Peyer's patch (tissue), 4 donors: ENCODE measurements at regions not wholly inside any gene's neighbourhood (a gene's known extent, or its start where the extent isn't known, plus 50 kb on each side); places are given as distances from the start of the nearest gene placed in this dataset.

Experiments
- DNase-seq, 3 donors: peaks; one replicate each; pipeline ENCODE4 v3.0.0-alpha.2; 2017 to 2019
- H3K27ac ChIP-seq, 4 donors: fragments of 200-600 bp; sonication (generic); one replicate each; pipeline ENCODE4 v1.5.1; 2016 to 2019
- H3K27me3 ChIP-seq, 2 donors: fragments of 200-600 bp; sonication (generic); one replicate each; pipeline ENCODE4 v1.5.1; 2019
- H3K36me3 ChIP-seq, 3 donors: fragments of 200-600 bp; sonication (generic); one replicate each; pipeline ENCODE4 v1.5.1; 2016 to 2019
- H3K4me1 ChIP-seq, 4 donors: fragments of 200-600 bp; sonication (generic); one replicate each; pipeline ENCODE4 v1.5.1; 2016 to 2019
- H3K4me3 ChIP-seq, 4 donors: fragments of 200-600 bp; sonication (generic); 1 replicate in 3 of 4; 2 replicates in 1 of 4; pipeline ENCODE4 v1.5.1; 2016 to 2019; ENCODE audit warnings: mild to moderate bottlenecking in 1 of 4
- H3K9me3 ChIP-seq, 4 donors: fragments of 200-600 bp; sonication (generic); one replicate each; pipeline ENCODE4 v1.5.1; 2016 to 2019; ENCODE audit warnings: mild to moderate bottlenecking in 1 of 4
- POLR2A ChIP-seq, 2 donors: fragments of 450-650 bp; IDR thresholded peaks; one replicate each; pipeline ENCODE4 v1.5.1; 2017; ENCODE audit warnings: antibody characterized with exemption in 2 of 2, mild to moderate bottlenecking in 2 of 2, moderate library complexity in 2 of 2
- TF ChIP-seq, protein P1 (sequence below), 6 experiments: fragments of 450-650 bp in 4 of 6; fragments of 200-600 bp in 2 of 6; sonication (generic) in 1 of 6; IDR thresholded peaks; one replicate each; pipeline ENCODE4 v1.5.1; 2017 to 2019; ENCODE audit warnings: antibody characterized with exemption in 6 of 6, mild to moderate bottlenecking in 3 of 6, moderate library complexity in 1 of 6

DNA sequence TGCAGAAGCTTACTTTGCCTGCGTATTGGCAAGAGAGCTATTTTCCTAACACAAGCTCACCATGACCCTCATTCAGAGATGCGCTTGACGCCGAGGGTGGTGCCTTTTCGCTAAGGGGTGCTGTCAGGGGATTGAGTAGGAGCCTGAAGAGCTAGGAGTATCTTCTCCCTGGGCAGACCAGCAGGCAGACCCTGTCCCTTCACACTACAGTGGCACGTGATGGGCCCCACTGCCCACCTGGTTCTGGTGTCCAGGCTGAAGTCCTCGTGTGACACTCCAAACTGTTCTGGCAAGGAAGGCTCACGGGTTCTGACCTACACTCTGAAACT, 198.3 kb downstream of the AUH start:
- no peak for TF ChIP-seq POLR2A (IDR thresholded peaks at IDR 0.05)
- TF ChIP-seq, protein P1, sequence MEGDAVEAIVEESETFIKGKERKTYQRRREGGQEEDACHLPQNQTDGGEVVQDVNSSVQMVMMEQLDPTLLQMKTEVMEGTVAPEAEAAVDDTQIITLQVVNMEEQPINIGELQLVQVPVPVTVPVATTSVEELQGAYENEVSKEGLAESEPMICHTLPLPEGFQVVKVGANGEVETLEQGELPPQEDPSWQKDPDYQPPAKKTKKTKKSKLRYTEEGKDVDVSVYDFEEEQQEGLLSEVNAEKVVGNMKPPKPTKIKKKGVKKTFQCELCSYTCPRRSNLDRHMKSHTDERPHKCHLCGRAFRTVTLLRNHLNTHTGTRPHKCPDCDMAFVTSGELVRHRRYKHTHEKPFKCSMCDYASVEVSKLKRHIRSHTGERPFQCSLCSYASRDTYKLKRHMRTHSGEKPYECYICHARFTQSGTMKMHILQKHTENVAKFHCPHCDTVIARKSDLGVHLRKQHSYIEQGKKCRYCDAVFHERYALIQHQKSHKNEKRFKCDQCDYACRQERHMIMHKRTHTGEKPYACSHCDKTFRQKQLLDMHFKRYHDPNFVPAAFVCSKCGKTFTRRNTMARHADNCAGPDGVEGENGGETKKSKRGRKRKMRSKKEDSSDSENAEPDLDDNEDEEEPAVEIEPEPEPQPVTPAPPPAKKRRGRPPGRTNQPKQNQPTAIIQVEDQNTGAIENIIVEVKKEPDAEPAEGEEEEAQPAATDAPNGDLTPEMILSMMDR (IDR thresholded peaks at IDR 0.05), result no peak
- Histone ChIP-seq H3K27ac (peak overlapping the region; percentile 67 to 89 (median 82)), H3K9me3 (no peaks in the 10 kb centered on the region)

DNA sequence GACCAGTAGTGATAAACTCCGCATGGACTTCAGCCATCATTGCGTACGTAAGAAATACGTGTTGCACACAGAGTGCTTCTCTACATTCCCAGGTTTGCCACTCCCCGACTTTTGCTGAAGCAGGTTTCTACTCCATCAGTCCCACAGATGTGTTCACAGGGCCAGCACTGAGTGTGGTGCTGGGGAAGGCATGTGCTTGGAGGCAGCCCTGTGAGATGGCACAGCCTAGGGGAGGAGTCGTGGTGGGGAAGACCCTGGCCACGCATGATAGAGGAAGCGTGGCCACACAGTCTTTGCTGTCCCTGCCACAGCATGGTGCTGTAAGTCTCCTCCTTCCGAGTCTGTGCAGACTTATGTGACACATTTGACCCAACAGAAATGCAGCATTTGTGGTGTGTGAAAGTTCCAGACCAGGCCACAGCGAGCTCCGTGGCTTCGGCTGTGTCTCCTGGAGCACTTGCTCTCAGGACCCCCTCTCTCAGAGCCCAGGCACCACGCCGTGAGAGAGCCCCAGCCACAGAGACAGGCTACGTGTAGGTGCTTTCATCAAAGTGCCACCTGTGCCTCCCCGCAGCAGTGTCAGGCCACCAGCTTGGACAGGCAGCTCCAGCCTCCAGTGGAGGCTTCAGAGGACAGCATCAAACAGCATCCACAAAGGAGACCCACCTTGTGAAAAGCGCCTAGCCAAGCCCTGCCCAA, 197.8 kb downstream of the AUH start:
- Histone ChIP-seq H3K4me3 (peak overlapping the region in 1 of 4 donors; percentile 4), H3K4me1 (peaks cover 9 to 56% (median 20%) of the 10 kb centered on the region in 4 donors), H3K27ac (peak overlapping the region; percentile 67 to 89 (median 82)), H3K36me3 (no peaks in the 10 kb centered on the region), H3K9me3 (no peaks in the 10 kb centered on the region), H3K27me3 (no peaks in the 10 kb centered on the region)
- peak in 2 of 3 donors; percentile 82 to 84 for DNase-seq
- TF ChIP-seq, protein P1 (IDR thresholded peaks at IDR 0.05), result peak in 1 of 6 experiments; percentile 9
- no peak for TF ChIP-seq POLR2A (IDR thresholded peaks at IDR 0.05)

More for the DNA sequence above, 198.3 kb downstream of the AUH start:
- H3K4me3 ChIP-seq, result peak overlapping the region in 1 of 4 donors; percentile 4
- H3K27me3 ChIP-seq, result no peaks in the 10 kb centered on the region
- no peaks in the 10 kb centered on the region for H3K36me3 ChIP-seq
- peaks cover 9 to 56% (median 20%) of the 10 kb centered on the region in 4 donors for H3K4me1 ChIP-seq
- peak in 2 of 3 donors; percentile 45 to 71 for DNase-seq
